ENCODE measurements at regions not wholly inside any gene's neighbourhood (a gene's known extent, or its start where the extent isn't known, plus 50 kb on each side); places are given as distances from the start of the nearest gene placed in this dataset.
"Not testable (repeated sequence)": the region's sequence is repeated elsewhere in the genome, so short reads cannot be mapped to it uniquely, and the experiment has no call there.

- no peak for DNase-seq (ENCODE audit: low spot score)
Observed at GRCh38 chr1:219350172-219350931, 176.7 kb downstream of the LYPLAL1 start.

DNA sequence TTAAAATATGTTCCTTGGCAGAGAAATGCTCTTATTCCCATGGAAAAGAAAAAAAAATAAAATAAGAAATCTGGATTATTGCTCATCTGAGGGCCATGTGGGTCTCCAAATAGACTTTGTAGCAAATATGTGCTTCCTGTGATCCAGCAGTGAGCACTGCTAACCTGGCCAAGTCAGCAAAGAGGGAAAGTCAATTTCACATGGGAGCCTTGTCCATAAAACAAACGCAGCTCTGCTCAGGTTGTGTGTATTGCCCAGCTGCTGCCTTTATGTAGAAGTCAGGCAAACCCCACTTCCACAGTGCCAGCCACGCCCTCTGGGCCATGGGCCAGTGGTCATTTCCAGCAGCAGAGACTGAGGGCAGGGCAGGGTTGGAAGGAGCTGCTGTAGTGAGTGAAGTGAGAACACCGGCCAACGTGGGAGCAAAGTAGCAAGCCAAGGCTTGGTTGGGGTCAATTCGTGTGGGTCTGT lies 174.3 kb downstream of the LYPLAL1 start:
- DNase-seq (ENCODE audit: low spot score) = no peak

DNA sequence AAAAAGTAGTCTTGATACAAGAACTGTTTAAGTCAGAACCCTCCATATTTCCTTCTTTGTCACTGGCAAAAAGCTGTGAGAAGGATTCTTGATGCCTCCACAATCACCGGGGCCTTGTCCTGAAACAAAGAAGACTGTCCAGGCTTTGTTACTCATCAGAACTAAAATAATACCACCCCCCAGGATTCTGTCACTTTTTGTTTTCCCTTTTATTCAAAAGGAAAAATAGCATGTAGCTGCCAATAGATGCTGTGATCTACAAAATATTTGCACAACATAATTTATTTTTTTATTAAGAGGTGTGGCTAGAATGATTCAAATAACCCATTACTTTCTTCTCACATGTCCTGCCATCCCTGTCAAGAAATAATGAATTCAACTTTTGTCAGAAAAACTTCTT lies 173.7 kb downstream of the LYPLAL1 start:
- DNase-seq (ENCODE audit: low spot score) = no peak

GRCh38 chr1:219345953-219346352 lies 172.3 kb downstream of the LYPLAL1 start:
- no peak for DNase-seq (ENCODE audit: low spot score)

DNA sequence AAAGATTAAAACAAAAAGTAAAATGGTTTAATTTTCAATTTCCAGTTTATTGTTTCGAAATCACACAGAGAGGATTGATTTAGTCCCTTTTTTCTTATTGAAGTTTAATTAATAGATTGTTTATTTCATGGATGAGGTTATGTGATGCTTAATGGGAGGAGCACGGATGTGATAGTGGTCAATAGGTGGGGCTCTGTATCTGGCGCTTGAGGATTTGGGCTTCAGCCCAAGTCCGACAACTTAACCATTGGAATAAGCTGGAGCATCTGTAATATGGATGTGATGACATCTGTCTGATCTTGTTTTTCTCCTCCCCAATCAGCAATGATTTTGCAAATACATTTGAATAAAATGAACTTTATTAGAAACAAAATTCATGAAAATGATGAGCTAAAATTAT lies 169.2 kb downstream of the LYPLAL1 start:
- DNase-seq (ENCODE audit: low spot score) = no peak

DNA sequence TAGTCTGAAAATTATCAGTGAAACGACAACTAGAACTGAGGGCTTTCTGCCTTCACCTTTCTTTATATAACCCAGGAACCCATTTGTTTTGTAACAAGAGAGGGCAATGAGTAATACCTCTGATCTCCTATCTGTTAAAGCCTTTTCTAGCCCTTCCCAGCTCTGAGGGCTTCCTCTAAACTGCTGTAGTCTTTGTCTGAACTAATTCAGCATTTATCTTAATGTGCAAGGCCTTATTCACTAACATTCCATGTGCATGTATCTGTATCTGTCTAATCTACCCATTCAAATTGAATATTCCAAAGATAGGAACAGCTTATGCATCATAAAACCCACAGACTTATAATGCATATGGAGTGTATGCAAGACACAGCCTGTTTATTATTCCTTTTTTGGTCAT lies 167.1 kb downstream of the LYPLAL1 start:
- peak; percentile 6 for DNase-seq (ENCODE audit: low spot score)

DNA sequence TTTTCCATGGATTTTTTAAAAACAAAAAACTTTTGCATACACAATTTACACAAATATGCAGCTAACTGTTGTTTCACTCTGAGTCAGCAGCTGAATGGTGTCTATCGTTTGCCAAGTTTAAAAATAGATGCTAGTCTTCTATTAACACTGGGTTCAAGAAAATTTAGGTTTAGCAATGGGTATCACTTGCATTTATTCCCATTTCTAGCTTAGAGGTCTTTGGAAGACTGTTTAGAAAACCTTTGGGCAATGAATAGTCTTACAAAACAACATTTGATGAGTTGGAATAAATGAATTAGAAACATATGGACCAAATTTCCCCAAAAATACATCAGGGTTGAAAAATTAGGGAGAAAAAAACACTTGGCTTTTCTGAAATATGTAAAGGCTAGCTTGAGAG lies 165.8 kb downstream of the LYPLAL1 start:
- DNase-seq (ENCODE audit: low spot score) = peak; percentile 22

DNA sequence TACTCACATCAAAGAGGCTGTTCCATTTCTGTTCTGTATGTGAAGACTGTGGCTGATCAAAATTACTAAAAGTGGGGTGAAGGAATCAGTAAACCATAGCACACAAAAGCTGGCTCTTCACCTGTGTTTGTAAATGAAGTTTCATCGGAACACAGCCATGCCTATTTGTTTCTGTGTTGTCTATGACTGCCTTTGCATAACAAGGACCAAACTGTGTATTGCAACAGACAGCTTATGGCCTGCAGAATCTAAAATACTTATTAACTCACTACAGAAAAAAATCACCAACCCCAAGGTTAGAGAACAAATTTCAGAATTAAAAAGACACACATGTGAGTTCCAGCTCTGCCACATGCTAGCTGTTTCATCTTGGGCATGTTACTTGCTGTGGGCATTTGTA lies 163.9 kb downstream of the LYPLAL1 start:
- no peak for DNase-seq (ENCODE audit: low spot score)

- DNase-seq (ENCODE audit: low spot score) = no peak
Observed at GRCh38 chr1:219333626-219334025, 159.9 kb downstream of the LYPLAL1 start.

GRCh38 chr1:219331424-219331823 lies 157.7 kb downstream of the LYPLAL1 start:
- no peak for DNase-seq (ENCODE audit: low spot score)

DNA sequence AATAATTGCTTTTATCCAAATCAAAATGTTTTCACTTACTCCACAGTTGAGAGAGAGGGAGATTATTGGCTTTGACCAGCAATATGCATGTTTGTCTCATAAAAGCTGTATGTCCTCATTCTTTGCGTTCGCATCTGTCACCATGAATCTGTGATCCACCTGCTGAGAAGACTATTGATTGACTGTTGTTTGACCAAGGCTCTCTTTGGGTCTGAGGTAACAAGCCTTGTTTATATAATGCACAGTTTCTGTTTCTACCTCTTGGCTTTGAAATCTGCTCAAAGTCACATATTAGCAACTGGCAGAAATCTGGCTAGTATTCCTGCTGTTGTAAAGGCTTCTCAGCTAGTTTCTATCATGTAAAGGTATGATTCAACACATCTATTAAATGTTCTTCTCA lies 157.0 kb downstream of the LYPLAL1 start:
- DNase-seq (ENCODE audit: low spot score) = no peak

- no peak for DNase-seq (ENCODE audit: low spot score)
Observed at GRCh38 chr1:219330001-219330400, 156.3 kb downstream of the LYPLAL1 start.

DNA sequence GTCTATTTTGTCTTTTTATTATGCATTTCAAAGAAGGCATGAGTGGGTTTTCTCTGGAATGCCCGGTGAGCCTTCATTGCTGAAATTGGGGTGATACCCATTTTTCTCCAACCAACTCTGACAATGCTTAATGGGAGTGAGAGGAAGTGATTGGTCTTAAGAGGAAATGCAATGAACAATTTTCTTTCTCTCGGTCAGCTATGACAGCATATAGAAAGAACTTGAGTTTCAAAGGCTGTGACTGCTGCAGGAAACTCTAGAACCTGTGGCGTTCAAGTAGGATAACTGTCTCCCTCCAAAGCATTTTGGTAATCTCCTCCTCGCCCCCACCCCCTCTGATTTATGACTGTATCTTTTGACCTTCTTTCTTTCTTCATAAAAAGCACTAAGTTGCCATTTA lies 155.9 kb downstream of the LYPLAL1 start:
- DNase-seq (ENCODE audit: low spot score) = no peak

GRCh38 chr1:219326843-219327242 lies 153.2 kb downstream of the LYPLAL1 start:
- DNase-seq (ENCODE audit: low spot score) = no peak

DNA sequence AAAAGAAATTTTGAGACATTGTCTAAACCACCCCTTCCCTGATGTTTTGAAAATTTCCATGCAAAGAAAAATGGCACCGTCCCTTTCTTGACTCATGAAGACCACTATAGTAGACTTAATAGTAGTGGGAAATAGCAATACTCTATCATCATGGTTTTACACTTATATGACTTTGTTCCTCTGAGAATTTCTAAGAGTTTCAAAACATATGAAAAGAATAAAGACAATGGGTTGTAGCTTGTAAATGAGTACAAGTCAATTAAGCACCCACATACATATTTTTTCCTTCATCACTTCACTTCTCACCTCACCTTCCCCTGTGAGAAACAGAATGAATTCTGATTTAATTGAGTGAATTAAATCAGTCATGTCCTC lies 151.7 kb downstream of the LYPLAL1 start:
- DNase-seq (ENCODE audit: low spot score) = no peak

DNA sequence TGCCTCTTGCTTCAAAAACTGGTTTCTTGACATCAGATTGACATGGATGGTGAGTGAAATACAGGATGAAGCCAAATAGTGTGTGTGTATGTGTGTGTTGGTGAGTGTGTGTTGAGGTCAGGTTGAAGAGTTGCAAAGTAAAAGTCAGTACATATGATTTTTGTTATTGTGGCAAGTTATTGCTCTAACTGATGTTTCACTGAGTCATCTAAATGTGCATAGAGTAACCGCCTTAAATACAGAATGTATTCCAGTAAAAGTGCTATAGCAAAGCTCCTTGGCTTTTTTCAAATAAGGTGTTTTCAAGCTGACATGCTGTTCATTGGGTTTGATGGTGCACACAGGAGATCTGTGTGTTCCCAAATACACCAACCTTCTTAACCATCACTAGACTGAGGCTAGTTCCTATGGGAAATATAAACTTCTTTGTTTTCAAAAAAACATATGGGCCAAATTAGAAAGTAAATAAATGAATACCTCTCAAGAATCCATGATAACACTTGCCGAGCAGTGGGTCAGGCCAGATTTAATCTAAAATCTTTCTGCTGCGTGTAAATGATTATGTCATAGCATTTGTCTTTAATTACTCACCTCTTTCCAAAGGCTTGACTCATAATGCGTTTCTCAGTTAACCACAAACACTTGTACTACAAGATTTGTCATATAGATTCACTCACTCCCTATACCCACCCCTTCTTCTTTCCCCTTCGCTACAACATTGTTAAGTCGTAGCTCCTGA lies 151.1 kb downstream of the LYPLAL1 start:
- DNase-seq (ENCODE audit: low spot score) = peak; percentile 75

- no peak for DNase-seq (ENCODE audit: low spot score)
Observed at GRCh38 chr1:219324171-219324570, 150.5 kb downstream of the LYPLAL1 start.

DNA sequence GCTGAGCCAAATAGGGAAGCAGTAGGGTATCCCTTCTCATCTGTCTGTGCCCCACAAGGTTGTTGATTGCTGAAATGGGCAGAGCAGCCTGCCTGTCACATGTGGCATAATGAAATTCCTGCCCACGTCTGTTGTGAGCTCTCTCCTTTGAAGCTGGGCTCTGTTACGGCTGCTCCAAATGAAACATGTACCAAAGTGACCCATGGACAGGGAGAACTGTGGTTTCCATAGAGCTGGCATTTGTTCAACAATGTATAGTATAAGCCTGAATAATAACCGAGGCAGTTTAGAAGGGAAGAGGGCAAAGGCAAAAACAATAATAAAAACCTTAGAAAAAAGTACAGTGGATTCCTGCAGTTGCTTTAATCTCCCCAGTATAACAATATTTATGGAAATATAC lies 149.7 kb downstream of the LYPLAL1 start:
- no peak for DNase-seq (ENCODE audit: low spot score)

GRCh38 chr1:219322766-219323165 lies 149.1 kb downstream of the LYPLAL1 start:
- no peak for DNase-seq (ENCODE audit: low spot score)

GRCh38 chr1:219320563-219320962 lies 146.9 kb downstream of the LYPLAL1 start:
- not testable (repeated sequence) for DNase-seq (ENCODE audit: low spot score)

GRCh38 chr1:219318826-219319225 lies 145.1 kb downstream of the LYPLAL1 start:
- no peak for DNase-seq (ENCODE audit: low spot score)

DNA sequence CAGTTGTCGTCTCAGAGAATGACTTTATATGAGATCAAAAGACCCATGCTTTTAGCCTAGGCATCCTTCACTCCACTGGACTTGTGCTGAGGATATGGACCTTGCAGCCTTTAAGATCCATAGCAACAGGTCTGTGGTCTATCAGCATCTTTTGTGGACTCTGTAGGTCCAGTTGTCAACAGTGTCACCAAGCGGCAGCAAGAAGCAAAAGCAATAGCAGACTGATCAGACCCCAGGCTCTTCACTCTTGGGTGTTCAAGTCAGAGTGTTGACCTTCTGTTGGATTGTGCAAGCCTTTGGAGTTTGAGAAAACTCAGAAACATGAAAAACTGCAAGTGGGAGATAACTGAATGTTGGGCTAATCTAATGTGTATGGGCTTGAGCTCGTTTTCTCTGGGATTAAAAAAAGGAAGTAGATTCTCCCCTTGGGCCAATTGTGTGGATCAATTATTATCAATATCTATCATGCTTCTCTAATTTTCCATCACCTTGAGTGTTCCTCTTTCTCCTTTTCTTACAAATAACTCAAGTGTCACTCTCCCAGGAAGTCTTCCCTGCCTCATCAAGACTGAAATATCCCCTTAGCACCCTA lies 144.2 kb downstream of the LYPLAL1 start:
- DNase-seq (ENCODE audit: low spot score) = no peak

GRCh38 chr1:219316066-219316465 lies 142.4 kb downstream of the LYPLAL1 start:
- DNase-seq (ENCODE audit: low spot score) = no peak

Measured in GM03348 (cell line).